SU-DHL-6 (cell line): ENCODE measurements at regions not wholly inside any gene's neighbourhood (a gene's known extent, or its start where the extent isn't known, plus 50 kb on each side); places are given as distances from the start of the nearest gene placed in this dataset.
"Not testable (repeated sequence)": the region's sequence is repeated elsewhere in the genome, so short reads cannot be mapped to it uniquely, and the experiment has no call there.

Experiments
- H2AFZ ChIP-seq: fragments of 200-600 bp; sonication (generic); 2 replicates; pipeline ENCODE4 v1.6.1; 2014; ENCODE audit warnings: low read depth, mild to moderate bottlenecking, moderate library complexity, mixed read lengths, antibody characterized with exemption, low read length; ENCODE audit not compliant: severe bottlenecking
- H3F3A ChIP-seq: fragments of 200-600 bp; shearing (Covaris generic); 2 replicates; pipeline ENCODE4 v1.6.0; 2016; ENCODE audit warnings: antibody characterized with exemption, mild to moderate bottlenecking; ENCODE audit not compliant: insufficient read depth
- H3K27ac ChIP-seq: fragments of 200-600 bp; sonication (generic); 2 replicates; pipeline ENCODE4 v1.5.1; 2016; ENCODE audit warnings: low read depth, mild to moderate bottlenecking, low read length, moderate library complexity, mixed read lengths
- H3K27me3 ChIP-seq: fragments of 200-600 bp; sonication (generic), shearing (Covaris generic); 2 replicates; pipeline ENCODE4 v1.6.0; 2014; ENCODE audit warnings: mild to moderate bottlenecking, low read length
- H3K36me3 ChIP-seq: fragments of 200-600 bp; sonication (generic); 2 replicates; pipeline ENCODE4 v1.6.1; 2014; ENCODE audit warnings: mild to moderate bottlenecking, low read length, mixed read lengths
- H3K4me2 ChIP-seq: fragments of 300-600, 200-600 bp; shearing (Covaris generic), sonication (generic); 2 replicates; pipeline ENCODE4 v1.6.0; 2014; ENCODE audit warnings: low read length, low read depth, mild to moderate bottlenecking; ENCODE audit not compliant: poor library complexity, severe bottlenecking
- H3K4me3 ChIP-seq: fragments of 200-600 bp; sonication (generic); 2 replicates; pipeline ENCODE4 v1.5.1; 2014; ENCODE audit warnings: antibody characterized with exemption, low read length, mild to moderate bottlenecking, mixed read lengths; ENCODE audit not compliant: insufficient read depth, poor library complexity, severe bottlenecking
- H3K79me2 ChIP-seq: fragments of 200-600 bp; sonication (generic); 2 replicates; pipeline ENCODE4 v1.6.1; 2014; ENCODE audit warnings: mild to moderate bottlenecking, low read length, moderate library complexity; ENCODE audit not compliant: insufficient read depth
- H3K9ac ChIP-seq: fragments of 200-600 bp; sonication (generic); 2 replicates; pipeline ENCODE4 v1.7.0; 2014; ENCODE audit warnings: mild to moderate bottlenecking, low read length
- H3K9me2 ChIP-seq: fragments of 200-600 bp; sonication (generic); replicated peaks from 2 replicates; pipeline ENCODE4 v1.6.1; 2014; ENCODE audit warnings: low read length; ENCODE audit not compliant: insufficient read depth
- H3K9me3 ChIP-seq: fragments of 200-600 bp; sonication (generic); 2 replicates; pipeline ENCODE4 v1.6.1; 2014; ENCODE audit warnings: low read length, mixed read lengths; ENCODE audit not compliant: insufficient read depth
- H4K20me1 ChIP-seq: fragments of 200-600 bp; sonication (generic); 2 replicates; pipeline ENCODE4 v1.6.1; 2014; ENCODE audit warnings: low read depth, mild to moderate bottlenecking, antibody characterized with exemption, low read length, moderate library complexity, mixed read lengths
- CTCF ChIP-seq: fragments of 200-600 bp; sonication (generic); IDR thresholded peaks from one replicate; pipeline ENCODE4 v1.5.1; 2017; ENCODE audit warnings: antibody characterized with exemption, mild to moderate bottlenecking, low read length, moderate library complexity; ENCODE audit not compliant: insufficient read depth, poor library complexity, severe bottlenecking
- EZH2phosphoT487 ChIP-seq: fragments of 200-600 bp; sonication (generic), shearing (Covaris generic); conservative IDR thresholded peaks from 2 replicates; pipeline ENCODE4 v1.6.1; 2018; ENCODE audit warnings: mild to moderate bottlenecking, antibody characterized with exemption, low read length, moderate library complexity, mixed read lengths

- Histone ChIP-seq H3K27me3 (no peaks in the 10 kb centered on the region), H2AFZ (no peak overlapping the region), H3K9me3 (no peaks in the 10 kb centered on the region), H3K9ac (no peak overlapping the region), H3K27ac (no peak overlapping the region), H3K4me3 (no peak overlapping the region), H4K20me1 (no peaks in the 10 kb centered on the region), H3K9me2 (no peaks in the 10 kb centered on the region), H3K4me2 (no peak overlapping the region), H3K79me2 (no peaks in the 10 kb centered on the region), H3K36me3 (no peaks in the 10 kb centered on the region), H3F3A (no peaks in the 10 kb centered on the region)
- no peak for TF ChIP-seq EZH2phosphoT487
Observed at GRCh38 chrX:118228456-118228855, 111.8 kb upstream of the KLHL13 start.

DNA sequence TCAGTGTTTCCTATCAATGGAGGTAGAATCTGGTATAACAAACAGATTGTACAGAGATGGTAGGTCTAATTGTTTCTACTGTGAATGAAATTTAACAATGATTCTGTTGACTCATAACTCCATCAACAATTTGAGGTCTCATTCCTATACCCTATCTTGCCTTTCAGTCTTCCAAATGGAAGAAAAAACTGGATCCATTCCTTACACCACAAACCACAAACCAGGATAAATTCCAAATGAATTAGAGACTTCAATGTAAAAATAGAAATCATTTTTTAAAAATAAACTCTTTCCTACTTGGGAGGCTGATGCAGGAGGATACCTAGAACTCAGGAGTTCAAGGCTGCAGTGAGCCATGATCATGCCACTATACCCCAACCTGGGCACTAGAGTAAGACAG is 114.4 kb upstream of the WDR44 start:
- H3K79me2 ChIP-seq: no peaks in the 10 kb centered on the region
- no peaks in the 10 kb centered on the region for H3K36me3 ChIP-seq
- H3K4me2 ChIP-seq: no peak overlapping the region
- H3K27ac ChIP-seq: no peak overlapping the region
- no peaks in the 10 kb centered on the region for H3K9me3 ChIP-seq
- no peaks in the 10 kb centered on the region for H4K20me1 ChIP-seq
- no peaks in the 10 kb centered on the region for H3F3A ChIP-seq
- TF ChIP-seq EZH2phosphoT487 (no peak), CTCF (no peak)
- H3K27me3 ChIP-seq: no peaks in the 10 kb centered on the region
- no peak overlapping the region for H2AFZ ChIP-seq
- no peak overlapping the region for H3K9ac ChIP-seq
- no peaks in the 10 kb centered on the region for H3K9me2 ChIP-seq
- H3K4me3 ChIP-seq: no peak overlapping the region

- Histone ChIP-seq H3K27me3 (no peaks in the 10 kb centered on the region), H3K9ac (no peak overlapping the region), H4K20me1 (no peaks in the 10 kb centered on the region), H3K9me3 (no peaks in the 10 kb centered on the region), H3K4me2 (no peak overlapping the region), H3F3A (no peaks in the 10 kb centered on the region), H3K36me3 (no peaks in the 10 kb centered on the region), H3K4me3 (no peak overlapping the region), H3K9me2 (no peaks in the 10 kb centered on the region), H3K79me2 (no peaks in the 10 kb centered on the region), H2AFZ (no peak overlapping the region), H3K27ac (no peak overlapping the region)
- TF ChIP-seq CTCF (no peak), EZH2phosphoT487 (no peak)
Observed at GRCh38 chrX:118239178-118239870, 106.6 kb upstream of the WDR44 start.

GRCh38 chrX:118239913-118240698 is 105.8 kb upstream of the WDR44 start:
- Histone ChIP-seq H2AFZ (no peak overlapping the region), H3K4me3 (no peak overlapping the region), H3K4me2 (no peak overlapping the region), H3K27me3 (no peaks in the 10 kb centered on the region), H3K9me3 (no peaks in the 10 kb centered on the region), H3K9me2 (no peaks in the 10 kb centered on the region), H3K9ac (no peak overlapping the region), H4K20me1 (no peaks in the 10 kb centered on the region), H3K79me2 (no peaks in the 10 kb centered on the region), H3K27ac (no peak overlapping the region), H3K36me3 (no peaks in the 10 kb centered on the region), H3F3A (no peaks in the 10 kb centered on the region)
- TF ChIP-seq CTCF: no peak
- no peak for TF ChIP-seq EZH2phosphoT487

DNA sequence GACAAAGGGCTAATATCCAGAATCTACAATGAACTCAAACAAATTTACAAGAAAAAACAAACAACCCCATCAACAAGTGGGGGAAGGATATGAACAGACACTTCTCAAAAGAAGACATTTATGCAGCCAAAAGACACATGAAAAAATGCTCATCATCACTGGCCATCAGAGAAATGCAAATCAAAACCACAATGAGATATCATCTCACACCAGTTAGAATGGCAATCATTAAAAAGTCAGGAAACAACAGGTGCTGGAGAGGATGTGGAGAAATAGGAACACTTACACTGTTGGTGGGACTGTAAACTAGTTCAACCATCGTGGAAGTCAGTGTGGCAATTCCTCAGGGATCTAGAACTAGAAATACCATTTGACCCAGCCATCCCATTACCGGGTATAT is 98.9 kb upstream of the WDR44 start:
- H3K27ac ChIP-seq, H3K27me3 ChIP-seq, H3F3A ChIP-seq, H3K9ac ChIP-seq, H3K4me2 ChIP-seq, H3K36me3 ChIP-seq, H3K4me3 ChIP-seq, H3K9me2 ChIP-seq, H3K79me2 ChIP-seq, H4K20me1 ChIP-seq, H2AFZ ChIP-seq, H3K9me3 ChIP-seq: not testable (repeated sequence)
